H9 (cell line): ENCODE measurements at regions not wholly inside any gene's neighbourhood (a gene's known extent, or its start where the extent isn't known, plus 50 kb on each side); places are given as distances from the start of the nearest gene placed in this dataset.

Source experiments
- DNase-seq: peaks from one replicate; pipeline ENCODE4 v3.0.0-alpha.2; 2017
- H2AFZ ChIP-seq: one replicate; pipeline ENCODE4 v1.6.1; 2013; ENCODE audit warnings: mild to moderate bottlenecking, low read length, control low read depth, moderate library complexity
- H2AK5ac ChIP-seq: 2 replicates; pipeline ENCODE4 v1.6.1; 2013; ENCODE audit warnings: low read length, control low read depth, mixed read lengths; ENCODE audit not compliant: insufficient read length
- H2BK120ac ChIP-seq: one replicate; pipeline ENCODE4 v1.6.1; 2013; ENCODE audit warnings: low read depth, mild to moderate bottlenecking, low read length, control low read depth, inconsistent platforms; ENCODE audit not compliant: poor library complexity, severe bottlenecking
- H2BK12ac ChIP-seq: 2 replicates; pipeline ENCODE4 v1.6.1; 2013; ENCODE audit warnings: low read length, control low read depth, mixed read lengths, low read depth; ENCODE audit not compliant: insufficient read length
- H2BK15ac ChIP-seq: 2 replicates; pipeline ENCODE4 v1.6.1; 2013; ENCODE audit warnings: low read depth, low read length, control low read depth
- H2BK20ac ChIP-seq: one replicate; pipeline ENCODE4 v1.6.1; 2013; ENCODE audit warnings: low read depth, mild to moderate bottlenecking, low read length, control low read depth, inconsistent platforms; ENCODE audit not compliant: poor library complexity, severe bottlenecking
- H2BK5ac ChIP-seq: 2 replicates; pipeline ENCODE4 v1.6.1; 2013; ENCODE audit warnings: low read length, control low read depth, mixed read lengths; ENCODE audit not compliant: insufficient read length
- H3K14ac ChIP-seq: 2 replicates; pipeline ENCODE4 v1.6.1; 2013; ENCODE audit warnings: low read length, control low read depth; ENCODE audit not compliant: insufficient read depth
- H3K18ac ChIP-seq: 2 replicates; pipeline ENCODE4 v1.6.1; 2013; ENCODE audit warnings: low read depth, mild to moderate bottlenecking, mixed read lengths, low read length, control low read depth; ENCODE audit not compliant: insufficient read length
- H3K23ac ChIP-seq: 2 replicates; pipeline ENCODE4 v1.6.1; 2013; ENCODE audit warnings: low read length, control low read depth, mixed read lengths, low read depth; ENCODE audit not compliant: insufficient read length
- H3K23me2 ChIP-seq: 2 replicates; pipeline ENCODE4 v1.6.1; 2013; ENCODE audit warnings: low read depth, mild to moderate bottlenecking, mixed read lengths, low read length, control low read depth; ENCODE audit not compliant: insufficient read length, poor library complexity, severe bottlenecking
- H3K27ac ChIP-seq: 2 replicates; pipeline ENCODE4 v1.5.1; 2013; ENCODE audit warnings: low read length, control low read depth, mixed read lengths, low read depth; ENCODE audit not compliant: insufficient read length
- H3K27me3 ChIP-seq: 2 replicates; pipeline ENCODE4 v1.6.1; 2013; ENCODE audit warnings: low read length, control low read depth, inconsistent platforms; ENCODE audit not compliant: insufficient read depth
- H3K4ac ChIP-seq: 2 replicates; pipeline ENCODE4 v1.6.1; 2013; ENCODE audit warnings: low read depth, mild to moderate bottlenecking, control low read depth, inconsistent platforms, low read length, moderate library complexity
- H3K4me1 ChIP-seq: 2 replicates; pipeline ENCODE4 v1.6.1; 2013; ENCODE audit warnings: low read length, control low read depth, inconsistent platforms; ENCODE audit not compliant: insufficient read depth
- H3K4me2 ChIP-seq: 2 replicates; pipeline ENCODE4 v1.6.1; 2013; ENCODE audit warnings: low read length, control low read depth, mixed read lengths; ENCODE audit not compliant: insufficient read length, insufficient read depth
- H3K56ac ChIP-seq: 2 replicates; pipeline ENCODE4 v1.6.1; 2013; ENCODE audit warnings: low read depth, mild to moderate bottlenecking, mixed read lengths, low read length, control low read depth; ENCODE audit not compliant: insufficient read length
- H3K79me1 ChIP-seq: 2 replicates; pipeline ENCODE4 v1.6.1; 2013; ENCODE audit warnings: low read depth, mild to moderate bottlenecking, moderate library complexity, low read length, control low read depth, inconsistent platforms; ENCODE audit not compliant: insufficient read depth, poor library complexity, severe bottlenecking
- H3K79me2 ChIP-seq: 2 replicates; pipeline ENCODE4 v1.6.1; 2013; ENCODE audit warnings: low read length, control low read depth, inconsistent platforms; ENCODE audit not compliant: insufficient read depth
- H3K9ac ChIP-seq: 2 replicates; pipeline ENCODE4 v1.6.1; 2013; ENCODE audit warnings: low read length, control low read depth, mixed read lengths; ENCODE audit not compliant: insufficient read length; ENCODE audit errors: extremely low read depth
- H3K9me3 ChIP-seq: one replicate; pipeline ENCODE4 v1.6.1; 2013; ENCODE audit warnings: low read depth, low read length, inconsistent platforms; ENCODE audit not compliant: control insufficient read depth
- H3T11ph ChIP-seq: one replicate; pipeline ENCODE4 v1.6.1; 2013; ENCODE audit warnings: mild to moderate bottlenecking, low read length, control low read depth, inconsistent platforms
- H4K20me1 ChIP-seq: one replicate; pipeline ENCODE4 v1.6.1; 2013; ENCODE audit not compliant: control insufficient read depth, insufficient read length, insufficient read depth
- H4K5ac ChIP-seq: 2 replicates; pipeline ENCODE4 v1.6.1; 2013; ENCODE audit warnings: low read depth, mild to moderate bottlenecking, mixed read lengths, low read length, control low read depth; ENCODE audit not compliant: insufficient read length
- H4K8ac ChIP-seq: replicated peaks from 2 replicates; pipeline ENCODE4 v1.6.1; 2013; ENCODE audit warnings: low read length, control low read depth, mixed read lengths, low read depth; ENCODE audit not compliant: insufficient read length
- H4K91ac ChIP-seq: 2 replicates; pipeline ENCODE4 v1.6.1; 2013; ENCODE audit warnings: low read depth, mild to moderate bottlenecking, moderate library complexity, mixed read lengths, low read length, control low read depth; ENCODE audit not compliant: insufficient read length
- H3K27ac Mint-ChIP-seq, 3 experiments: 2 replicates in 2 of 3; 3 replicates in 1 of 3; pipeline ENCODE4 v1.8.0; 2020 to 2021; ENCODE audit warnings: mixed read lengths in 3 of 3, mild to moderate bottlenecking in 1 of 3, moderate library complexity in 1 of 3
- H3K27me3 Mint-ChIP-seq: 2 replicates; pipeline ENCODE4 v1.8.0; 2021; ENCODE audit warnings: low read depth, mild to moderate bottlenecking, moderate library complexity, mixed read lengths
- H3K36me3 Mint-ChIP-seq, 3 experiments: 2 replicates in 2 of 3; 3 replicates in 1 of 3; pipeline ENCODE4 v1.8.0; 2020 to 2021; ENCODE audit warnings: low read depth in 3 of 3, mixed read lengths in 3 of 3; ENCODE audit not compliant: insufficient read depth in 1 of 3
- H3K4me1 Mint-ChIP-seq, 2 experiments: 2 replicates each; pipeline ENCODE4 v1.8.0; 2020; ENCODE audit warnings: mixed read lengths in 2 of 2
- H3K4me3 Mint-ChIP-seq, 2 experiments: 2 replicates in 1 of 2; 3 replicates in 1 of 2; pipeline ENCODE4 v1.8.0; 2020 to 2021; ENCODE audit warnings: mild to moderate bottlenecking in 2 of 2, mixed read lengths in 2 of 2, moderate library complexity in 1 of 2
- H3K9me3 Mint-ChIP-seq, 2 experiments: 2 replicates in 1 of 2; 3 replicates in 1 of 2; pipeline ENCODE4 v1.8.0; 2020; ENCODE audit warnings: mild to moderate bottlenecking in 2 of 2, mixed read lengths in 2 of 2, moderate library complexity in 1 of 2
- WGBS: extraction: QIAGEN DNeasy Blood & Tissue Kit; methylation state at CpG from one replicate; pipeline ENCODE4 v1.1.7; 2013; ENCODE audit warnings: missing lambda C conversion rate, low lambda C conversion rate, mixed read lengths; ENCODE audit not compliant: insufficient read length; ENCODE audit errors: extremely low coverage; 5-methylcytosine and 5-hydroxymethylcytosine counted together
- TF ChIP-seq, protein P1 (sequence below): fragments of 200-600 bp; sonication (generic); conservative IDR thresholded peaks from 3 replicates; pipeline ENCODE4 v1.8.0; 2021; ENCODE audit warnings: antibody characterized with exemption, mild to moderate bottlenecking

DNA sequence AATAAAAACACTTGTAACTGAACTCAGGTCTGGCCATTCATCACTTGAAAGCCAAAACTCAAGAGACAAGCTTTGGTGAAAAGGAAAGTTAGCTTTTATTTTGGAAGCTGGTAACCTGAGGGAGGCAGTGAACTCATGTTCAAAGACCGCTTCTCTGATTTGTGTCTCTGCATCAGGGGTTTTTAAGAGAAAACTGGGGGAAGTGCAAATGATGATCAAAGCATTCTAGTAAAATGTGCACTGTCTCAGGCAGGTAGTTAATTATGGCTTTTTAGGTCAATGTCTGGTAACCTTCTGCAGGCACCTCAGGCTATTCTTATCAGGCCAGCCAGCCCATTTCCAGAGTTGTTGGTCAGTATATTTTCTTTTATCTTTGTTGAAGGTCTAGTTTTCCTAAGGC, 162.2 kb downstream of the SYT10 start:
- Mint-ChIP-seq H3K4me3 (no peak overlapping the region), H3K9me3 (peaks cover 53 to 57% of the 10 kb centered on the region in 2 experiments), H3K36me3 (peaks cover 14 to 45% (median 32%) of the 10 kb centered on the region in 3 experiments), H3K27me3 (no peaks in the 10 kb centered on the region), H3K27ac (no peak overlapping the region), H3K4me1 (no peaks in the 10 kb centered on the region)
- Histone ChIP-seq H2BK15ac (no peak overlapping the region), H2BK120ac (no peak overlapping the region), H3K9me3 (peaks cover 17% of the 10 kb centered on the region), H3K23me2 (no peaks in the 10 kb centered on the region), H3K14ac (no peak overlapping the region), H3K23ac (no peak overlapping the region), H3K27me3 (no peaks in the 10 kb centered on the region), H3K4me2 (no peak overlapping the region), H2BK12ac (no peak overlapping the region), H4K5ac (no peak overlapping the region), H3K27ac (no peak overlapping the region), H3K4me1 (no peaks in the 10 kb centered on the region), H2AK5ac (no peak overlapping the region), H3K4ac (no peak overlapping the region), H2BK20ac (no peak overlapping the region), H3K56ac (no peak overlapping the region), H2AFZ (no peak overlapping the region), H3K18ac (no peak overlapping the region), H4K20me1 (no peaks in the 10 kb centered on the region), H2BK5ac (no peak overlapping the region), H3K79me2 (no peaks in the 10 kb centered on the region), H3K9ac (no peak overlapping the region), H3K79me1 (no peaks in the 10 kb centered on the region), H4K91ac (no peak overlapping the region), H3T11ph (no peak overlapping the region), H4K8ac (no peak overlapping the region)
- WGBS, result no CpG with 5 or more reads among the region's 1 CpG
- TF ChIP-seq, protein P1, sequence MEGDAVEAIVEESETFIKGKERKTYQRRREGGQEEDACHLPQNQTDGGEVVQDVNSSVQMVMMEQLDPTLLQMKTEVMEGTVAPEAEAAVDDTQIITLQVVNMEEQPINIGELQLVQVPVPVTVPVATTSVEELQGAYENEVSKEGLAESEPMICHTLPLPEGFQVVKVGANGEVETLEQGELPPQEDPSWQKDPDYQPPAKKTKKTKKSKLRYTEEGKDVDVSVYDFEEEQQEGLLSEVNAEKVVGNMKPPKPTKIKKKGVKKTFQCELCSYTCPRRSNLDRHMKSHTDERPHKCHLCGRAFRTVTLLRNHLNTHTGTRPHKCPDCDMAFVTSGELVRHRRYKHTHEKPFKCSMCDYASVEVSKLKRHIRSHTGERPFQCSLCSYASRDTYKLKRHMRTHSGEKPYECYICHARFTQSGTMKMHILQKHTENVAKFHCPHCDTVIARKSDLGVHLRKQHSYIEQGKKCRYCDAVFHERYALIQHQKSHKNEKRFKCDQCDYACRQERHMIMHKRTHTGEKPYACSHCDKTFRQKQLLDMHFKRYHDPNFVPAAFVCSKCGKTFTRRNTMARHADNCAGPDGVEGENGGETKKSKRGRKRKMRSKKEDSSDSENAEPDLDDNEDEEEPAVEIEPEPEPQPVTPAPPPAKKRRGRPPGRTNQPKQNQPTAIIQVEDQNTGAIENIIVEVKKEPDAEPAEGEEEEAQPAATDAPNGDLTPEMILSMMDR, result no peak
- no peak for DNase-seq
